SK-N-SH (cell line): ENCODE measurements at regions not wholly inside any gene's neighbourhood (a gene's known extent, or its start where the extent isn't known, plus 50 kb on each side); places are given as distances from the start of the nearest gene placed in this dataset.

Experiments used
- CTCF ChIA-PET: fragments of 300-600, 350-600 bp; formaldehyde crosslinking; extraction: SDS; loops from one replicate; lab custom pipeline; 2021; lab: Yijun Ruan, JAX
- POLR2A ChIA-PET: fragments of 350-600 bp; sonication (Branson Sonifier 250); formaldehyde crosslinking; extraction: SDS; loops from one replicate; lab custom pipeline; 2020; ENCODE audit warnings: antibody characterized with exemption, inconsistent platforms; lab: Yijun Ruan, JAX
- DNase-seq: peaks from one replicate; pipeline ENCODE4 v3.0.0; 2012
- H2AFZ ChIP-seq: fragments of 200-600 bp; sonication (generic); 2 replicates; pipeline ENCODE4 v1.8.1; 2016; ENCODE audit warnings: antibody characterized with exemption, mild to moderate bottlenecking, low read depth
- H3F3A ChIP-seq: fragments of 200-600 bp; sonication (generic); replicated peaks from 2 replicates; pipeline ENCODE3; 2016; ENCODE audit warnings: antibody characterized with exemption, mild to moderate bottlenecking; ENCODE audit not compliant: insufficient read depth
- H3K27ac ChIP-seq, 2 experiments: fragments of 200-500 bp in 1 of 2; fragments of 200-600 bp in 1 of 2; sonication (Bioruptor generic) in 1 of 2; sonication (generic), shearing (Covaris generic) in 1 of 2; 2 replicates each; pipeline versions ENCODE4 v1.5.1 to v1.6.1; 2014 to 2016; ENCODE audit warnings: low read depth in 2 of 2, inconsistent platforms in 1 of 2, low read length in 1 of 2, mild to moderate bottlenecking in 1 of 2, mixed read lengths in 1 of 2
- H3K27me3 ChIP-seq: fragments of 200-600 bp; sonication (generic), shearing (Covaris generic); 2 replicates; pipeline ENCODE4 v1.6.1; 2016; ENCODE audit warnings: mixed run types; ENCODE audit not compliant: insufficient read depth
- H3K36me3 ChIP-seq, 2 experiments: fragments of 200-500 bp in 1 of 2; fragments of 200-600 bp in 1 of 2; sonication (Bioruptor generic) in 1 of 2; sonication (generic) in 1 of 2; replicated peaks in 1 of 2; 2 replicates each; pipeline versions ENCODE3 to v1.5.1; 2014 to 2016; ENCODE audit warnings: low read length in 1 of 2, mild to moderate bottlenecking in 1 of 2; ENCODE audit not compliant: insufficient read depth in 2 of 2, control insufficient read depth in 1 of 2
- H3K4me1 ChIP-seq, 2 experiments: fragments of 200-500 bp in 1 of 2; fragments of 200-600 bp in 1 of 2; sonication (Bioruptor generic) in 1 of 2; sonication (generic), shearing (Covaris generic) in 1 of 2; 2 replicates each; pipeline versions ENCODE4 v1.5.1 to v1.6.1; 2014 to 2016; ENCODE audit warnings: low read depth in 1 of 2, low read length in 1 of 2, mixed run types in 1 of 2; ENCODE audit not compliant: insufficient read depth in 2 of 2, control insufficient read depth in 1 of 2
- H3K4me2 ChIP-seq: fragments of 200-600 bp; sonication (generic), shearing (Covaris generic); 2 replicates; pipeline ENCODE4 v1.6.1; 2017; ENCODE audit warnings: mixed run types
- H3K4me3 ChIP-seq, 2 experiments: fragments of 200-500 bp in 1 of 2; fragments of 200-600 bp in 1 of 2; sonication (Bioruptor generic) in 1 of 2; sonication (generic), shearing (Covaris generic) in 1 of 2; 2 replicates each; pipeline versions ENCODE4 v1.5.1 to v1.8.1; 2014 to 2016; ENCODE audit warnings: low read depth in 2 of 2, inconsistent platforms in 1 of 2, low read length in 1 of 2, mild to moderate bottlenecking in 1 of 2, mixed read lengths in 1 of 2, moderate library complexity in 1 of 2
- H3K79me2 ChIP-seq: fragments of 200-600 bp; sonication (generic); 2 replicates; pipeline ENCODE4 v1.8.1; 2017; ENCODE audit warnings: mild to moderate bottlenecking; ENCODE audit not compliant: insufficient read depth
- H3K9ac ChIP-seq: fragments of 200-600 bp; sonication (generic); 2 replicates; pipeline ENCODE4 v1.6.1; 2017; ENCODE audit warnings: mixed run types
- H3K9me2 ChIP-seq: fragments of 200-600 bp; sonication (generic); 2 replicates; pipeline ENCODE4 v1.6.1; 2017; ENCODE audit warnings: mixed run types
- H3K9me3 ChIP-seq: fragments of 200-600 bp; sonication (generic); 2 replicates; pipeline ENCODE4 v1.6.1; 2017; ENCODE audit warnings: mixed run types, mild to moderate bottlenecking, moderate library complexity
- H4K20me1 ChIP-seq: fragments of 200-600 bp; sonication (generic); 2 replicates; pipeline ENCODE4 v1.6.1; 2017; ENCODE audit warnings: mild to moderate bottlenecking, mixed run types; ENCODE audit not compliant: insufficient read depth
- CHD2 ChIP-seq: fragments of 150-350 bp; IDR thresholded peaks from 2 replicates; pipeline ENCODE4 v1.6.1; 2018; ENCODE audit warnings: low read length; ENCODE audit not compliant: partially characterized antibody
- ELF1 ChIP-seq: IDR thresholded peaks from 2 replicates; pipeline ENCODE4 v1.4.0; 2012
- FOXJ3 ChIP-seq: sonication (generic); formaldehyde crosslinking; IDR thresholded peaks from 2 replicates; pipeline ENCODE4 v1.5.1; 2020; ENCODE audit warnings: mild to moderate bottlenecking, missing genetic modification reagents
- FOXM1 ChIP-seq: IDR thresholded peaks from 2 replicates; pipeline ENCODE4 v1.4.0; 2012; ENCODE audit warnings: low read depth, mild to moderate bottlenecking
- JUND ChIP-seq: IDR thresholded peaks from 2 replicates; pipeline ENCODE4 v1.4.0; 2012
- MXI1 ChIP-seq: IDR thresholded peaks from 2 replicates; pipeline ENCODE4 v1.6.1; 2012; ENCODE audit warnings: mild to moderate bottlenecking, low read depth, low read length, improper control_type of control experiment
- NRF1 ChIP-seq: IDR thresholded peaks from 2 replicates; pipeline ENCODE4 v1.6.1; 2012; ENCODE audit warnings: low read depth, mild to moderate bottlenecking, low read length
- POLR2AphosphoS5 ChIP-seq: IDR thresholded peaks from 2 replicates; pipeline ENCODE4 v1.6.1; 2012; ENCODE audit warnings: low read depth, low read length
- RAD21 ChIP-seq: IDR thresholded peaks from 2 replicates; pipeline ENCODE4 v1.6.1; 2012; ENCODE audit warnings: mild to moderate bottlenecking, low read length
- RCOR1 ChIP-seq: fragments of 150-350 bp; IDR thresholded peaks from 2 replicates; pipeline ENCODE4 v1.6.1; 2017; ENCODE audit warnings: antibody characterized with exemption, low read length
- RFX5 ChIP-seq: IDR thresholded peaks from 2 replicates; pipeline ENCODE4 v1.6.1; 2012; ENCODE audit warnings: mild to moderate bottlenecking, improper control_type of control experiment, low read length
- RXRA ChIP-seq: IDR thresholded peaks from 2 replicates; pipeline ENCODE4 v1.4.0; 2012; ENCODE audit warnings: low read depth, mild to moderate bottlenecking, borderline replicate concordance
- SMC3 ChIP-seq: IDR thresholded peaks from 2 replicates; pipeline ENCODE4 v1.6.1; 2012; ENCODE audit warnings: low read depth, low read length, improper control_type of control experiment
- TCF12 ChIP-seq: IDR thresholded peaks from 2 replicates; pipeline ENCODE4 v1.4.0; 2012
- TEAD4 ChIP-seq: IDR thresholded peaks from 2 replicates; pipeline ENCODE4 v1.4.0; 2012; ENCODE audit warnings: mild to moderate bottlenecking, borderline replicate concordance; ENCODE audit not compliant: insufficient read depth
- YY1 ChIP-seq: IDR thresholded peaks from 2 replicates; pipeline ENCODE4 v1.4.0; 2012; ENCODE audit warnings: low read depth, mild to moderate bottlenecking
- WGBS: methylation state at CpG from one replicate; pipeline ENCODE4 v1.1.6; 2017; ENCODE audit warnings: low lambda C conversion rate; 5-methylcytosine and 5-hydroxymethylcytosine counted together
- TF ChIP-seq, protein P1 (sequence below): IDR thresholded peaks from 2 replicates; pipeline ENCODE4; 2012
- TF ChIP-seq, protein P2 (sequence below): fragments of 200-600 bp; sonication (generic); IDR thresholded peaks from 2 replicates; pipeline ENCODE4 v1.6.1; 2017; ENCODE audit warnings: antibody characterized with exemption, mild to moderate bottlenecking, moderate library complexity

DNA sequence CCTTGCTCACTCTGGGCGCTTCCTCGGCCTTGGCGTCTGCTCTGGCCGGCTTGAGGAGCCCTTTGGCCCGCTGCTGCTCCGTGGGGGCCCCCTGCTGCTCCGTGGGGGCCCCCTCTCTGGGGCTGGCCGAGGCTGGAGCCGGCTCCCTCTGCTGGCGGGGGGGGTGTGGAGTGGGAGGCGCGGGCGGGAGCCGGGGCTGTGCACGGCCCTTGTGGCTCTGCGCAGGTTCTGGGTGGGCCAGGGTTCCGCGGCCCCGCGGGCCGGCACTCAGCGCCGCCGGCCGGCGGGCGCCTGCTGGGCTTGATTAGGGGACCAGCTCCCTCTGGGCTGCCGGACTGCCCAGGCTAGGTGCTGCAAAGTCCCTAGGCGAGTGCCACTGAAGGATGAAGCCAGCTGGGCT lies 436.2 kb downstream of the SLITRK6 start:
- H3K27ac ChIP-seq, result no peak overlapping the region
- no peak for TF ChIP-seq YY1
- no peak for TF ChIP-seq NRF1
- TF ChIP-seq POLR2AphosphoS5, result no peak
- TF ChIP-seq, protein P1, sequence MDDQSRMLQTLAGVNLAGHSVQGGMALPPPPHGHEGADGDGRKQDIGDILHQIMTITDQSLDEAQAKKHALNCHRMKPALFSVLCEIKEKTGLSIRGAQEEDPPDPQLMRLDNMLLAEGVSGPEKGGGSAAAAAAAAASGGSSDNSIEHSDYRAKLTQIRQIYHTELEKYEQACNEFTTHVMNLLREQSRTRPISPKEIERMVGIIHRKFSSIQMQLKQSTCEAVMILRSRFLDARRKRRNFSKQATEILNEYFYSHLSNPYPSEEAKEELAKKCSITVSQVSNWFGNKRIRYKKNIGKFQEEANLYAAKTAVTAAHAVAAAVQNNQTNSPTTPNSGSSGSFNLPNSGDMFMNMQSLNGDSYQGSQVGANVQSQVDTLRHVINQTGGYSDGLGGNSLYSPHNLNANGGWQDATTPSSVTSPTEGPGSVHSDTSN, result no peak
- no peak for TF ChIP-seq SMC3
- TF ChIP-seq ELF1, result no peak
- TF ChIP-seq JUND, result no peak
- TF ChIP-seq TCF12, result no peak
- ChIA-PET POLR2A (no interaction called here), CTCF (no interaction called here)
- no peak overlapping the region for H2AFZ ChIP-seq
- H3K9me3 ChIP-seq, result no peaks in the 10 kb centered on the region
- no peaks in the 10 kb centered on the region for H3K79me2 ChIP-seq
- no peak overlapping the region for H3K4me3 ChIP-seq
- no peaks in the 10 kb centered on the region for H4K20me1 ChIP-seq
- 93% methylated on average over 3 of the region's 29 CpGs for WGBS
- no peak for DNase-seq
- H3K36me3 ChIP-seq, result no peaks in the 10 kb centered on the region
- H3K4me1 ChIP-seq, result no peaks in the 10 kb centered on the region; a peak in 2 of 4 replicates
- H3F3A ChIP-seq, result peaks cover 4% of the 10 kb centered on the region
- no peak overlapping the region for H3K9ac ChIP-seq
- no peaks in the 10 kb centered on the region for H3K27me3 ChIP-seq
- no peaks in the 10 kb centered on the region for H3K9me2 ChIP-seq
- no peak overlapping the region for H3K4me2 ChIP-seq

DNA sequence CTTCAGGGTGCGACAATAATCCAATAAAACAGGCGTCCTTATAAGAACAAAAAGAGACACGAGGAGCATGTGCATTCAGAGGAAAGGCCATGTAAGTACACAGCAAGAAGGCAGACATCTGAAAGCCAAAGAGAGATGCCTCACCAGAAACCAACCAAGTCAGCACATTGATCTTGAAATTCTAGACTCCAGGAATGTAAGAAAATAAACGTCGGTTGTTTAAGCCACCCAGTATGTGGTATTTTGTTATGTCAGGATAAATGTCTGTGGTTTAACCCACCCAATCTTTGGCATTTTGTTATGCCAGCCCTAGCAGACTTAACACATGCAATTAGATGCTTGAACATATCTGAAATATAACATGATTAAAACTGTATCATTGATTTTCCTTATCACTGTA lies 452.0 kb downstream of the SLITRK6 start:
- no peak for TF ChIP-seq RXRA
- TF ChIP-seq TCF12, result no peak
- TF ChIP-seq FOXM1, result no peak
- TF ChIP-seq SMC3, result no peak
- no peak for TF ChIP-seq RCOR1
- TF ChIP-seq RFX5, result no peak
- no peak for TF ChIP-seq TEAD4
- no peak for TF ChIP-seq YY1
- no peak overlapping the region for H3K9ac ChIP-seq

DNA sequence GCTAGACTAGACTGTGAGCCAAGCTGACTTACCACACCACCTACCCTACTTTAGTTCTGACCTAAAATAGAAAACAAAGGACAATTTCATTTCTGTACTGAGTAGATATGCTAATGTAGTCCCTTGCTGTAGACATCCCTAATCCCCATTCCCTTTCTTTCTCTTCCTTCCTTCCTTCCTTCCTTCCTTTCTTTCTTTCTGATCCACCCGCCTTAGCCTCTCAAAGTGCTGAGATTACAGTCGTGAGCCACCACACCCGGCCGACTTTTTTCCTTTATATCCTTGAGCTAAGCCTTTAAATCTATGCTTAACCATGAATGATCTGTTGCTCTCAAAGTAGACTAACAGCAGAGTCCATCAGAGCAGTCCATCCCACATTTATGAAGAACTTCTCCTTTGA lies 465.0 kb downstream of the SLITRK6 start:
- no peak overlapping the region for H3K27ac ChIP-seq
- no peaks in the 10 kb centered on the region for H3K4me1 ChIP-seq
- no peak overlapping the region for H3K9ac ChIP-seq
- peaks cover 6% of the 10 kb centered on the region; the same call in 1 of the 2 replicates for H3K9me3 ChIP-seq
- H3F3A ChIP-seq, result no peaks in the 10 kb centered on the region
- H2AFZ ChIP-seq, result no peak overlapping the region
- TF ChIP-seq RAD21 (no peak), CHD2 (no peak), YY1 (no peak), MXI1 (no peak), FOXJ3 (no peak)
- TF ChIP-seq, protein P1, result no peak
- TF ChIP-seq, protein P2, sequence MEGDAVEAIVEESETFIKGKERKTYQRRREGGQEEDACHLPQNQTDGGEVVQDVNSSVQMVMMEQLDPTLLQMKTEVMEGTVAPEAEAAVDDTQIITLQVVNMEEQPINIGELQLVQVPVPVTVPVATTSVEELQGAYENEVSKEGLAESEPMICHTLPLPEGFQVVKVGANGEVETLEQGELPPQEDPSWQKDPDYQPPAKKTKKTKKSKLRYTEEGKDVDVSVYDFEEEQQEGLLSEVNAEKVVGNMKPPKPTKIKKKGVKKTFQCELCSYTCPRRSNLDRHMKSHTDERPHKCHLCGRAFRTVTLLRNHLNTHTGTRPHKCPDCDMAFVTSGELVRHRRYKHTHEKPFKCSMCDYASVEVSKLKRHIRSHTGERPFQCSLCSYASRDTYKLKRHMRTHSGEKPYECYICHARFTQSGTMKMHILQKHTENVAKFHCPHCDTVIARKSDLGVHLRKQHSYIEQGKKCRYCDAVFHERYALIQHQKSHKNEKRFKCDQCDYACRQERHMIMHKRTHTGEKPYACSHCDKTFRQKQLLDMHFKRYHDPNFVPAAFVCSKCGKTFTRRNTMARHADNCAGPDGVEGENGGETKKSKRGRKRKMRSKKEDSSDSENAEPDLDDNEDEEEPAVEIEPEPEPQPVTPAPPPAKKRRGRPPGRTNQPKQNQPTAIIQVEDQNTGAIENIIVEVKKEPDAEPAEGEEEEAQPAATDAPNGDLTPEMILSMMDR, result no peak
- no peaks in the 10 kb centered on the region for H3K79me2 ChIP-seq
- H3K4me2 ChIP-seq, result no peak overlapping the region
- no peaks in the 10 kb centered on the region for H3K27me3 ChIP-seq
- no peaks in the 10 kb centered on the region for H3K36me3 ChIP-seq
- POLR2A ChIA-PET, result no interaction called here
- H3K4me3 ChIP-seq, result no peak overlapping the region
- CTCF ChIA-PET, result no interaction called here
- no peaks in the 10 kb centered on the region for H3K9me2 ChIP-seq
- no peak for DNase-seq
- no peaks in the 10 kb centered on the region for H4K20me1 ChIP-seq
- WGBS, result 89% methylated on average over 4 of the region's 4 CpGs

More for the DNA sequence above, 452.0 kb downstream of the SLITRK6 start:
- Histone ChIP-seq H3K27me3 (no peaks in the 10 kb centered on the region), H3K4me2 (no peak overlapping the region), H2AFZ (no peak overlapping the region), H3F3A (no peaks in the 10 kb centered on the region), H3K27ac (no peak overlapping the region), H3K9me3 (no peaks in the 10 kb centered on the region), H3K36me3 (no peaks in the 10 kb centered on the region), H3K4me3 (no peak overlapping the region), H4K20me1 (no peaks in the 10 kb centered on the region), H3K9me2 (no peaks in the 10 kb centered on the region), H3K4me1 (no peaks in the 10 kb centered on the region), H3K79me2 (no peaks in the 10 kb centered on the region)
- ChIA-PET CTCF (no interaction called here), POLR2A (no interaction called here)
- 77% methylated on average over 5 of the region's 5 CpGs for WGBS
- DNase-seq, result no peak
